Uterus (tissue), 3 donors: ENCODE measurements at regions not wholly inside any gene's neighbourhood (a gene's known extent, or its start where the extent isn't known, plus 50 kb on each side); places are given as distances from the start of the nearest gene placed in this dataset.

ENCODE experiments used
- DNase-seq, 2 donors: peaks; one replicate each; pipeline ENCODE4 v3.0.0-alpha.2; 2019 to 2020
- H3K27ac ChIP-seq, 2 donors: fragments of 200-600 bp; sonication (generic); 1 replicate in 1 of 2; 2 replicates in 1 of 2; pipeline ENCODE4 v1.5.1; 2016 to 2018
- H3K27me3 ChIP-seq, 2 donors: fragments of 200-600 bp; sonication (generic); one replicate each; pipeline ENCODE4 v1.5.1; 2018 to 2019; ENCODE audit warnings: control low read depth in 1 of 2
- H3K36me3 ChIP-seq, 2 donors: fragments of 200-600 bp; sonication (generic); one replicate each; pipeline ENCODE4 v1.5.1; 2019; ENCODE audit warnings: control low read depth in 1 of 2
- H3K4me1 ChIP-seq, 2 donors: fragments of 200-600 bp; sonication (generic); one replicate each; pipeline ENCODE4 v1.5.1; 2018 to 2019; ENCODE audit warnings: control low read depth in 1 of 2
- H3K4me3 ChIP-seq, 2 donors: fragments of 200-600 bp; sonication (generic); 1 replicate in 1 of 2; 2 replicates in 1 of 2; pipeline ENCODE4 v1.5.1; 2018 to 2019; ENCODE audit warnings: mild to moderate bottlenecking in 1 of 2
- H3K9me3 ChIP-seq, 2 donors: fragments of 200-600 bp; sonication (generic); one replicate each; pipeline ENCODE4 v1.5.1; 2019; ENCODE audit warnings: control low read depth in 1 of 2
- POLR2A ChIP-seq, 2 donors: fragments of 450-650 bp; IDR thresholded peaks; one replicate each; pipeline ENCODE4 v1.6.1; 2016; ENCODE audit warnings: antibody characterized with exemption in 2 of 2, mild to moderate bottlenecking in 1 of 2, moderate library complexity in 1 of 2
- intact Hi-C: fragments of 100-400 bp; cut with DNase I; formaldehyde crosslinking; loops from one replicate; pipeline ENCODE4 v1.15.1; 2023; ENCODE audit warnings: low total_unique reads
- TF ChIP-seq, protein P1 (sequence below), 4 experiments: fragments of 200-600 bp in 2 of 4; fragments of 450-650 bp in 2 of 4; sonication (generic) in 2 of 4; IDR thresholded peaks; one replicate each; pipeline ENCODE4 v1.5.1; 2016 to 2019; ENCODE audit warnings: antibody characterized with exemption in 4 of 4, mild to moderate bottlenecking in 2 of 4, moderate library complexity in 1 of 4
- donor health status: DM: yes; HTN: yes; CAD: no.

DNA sequence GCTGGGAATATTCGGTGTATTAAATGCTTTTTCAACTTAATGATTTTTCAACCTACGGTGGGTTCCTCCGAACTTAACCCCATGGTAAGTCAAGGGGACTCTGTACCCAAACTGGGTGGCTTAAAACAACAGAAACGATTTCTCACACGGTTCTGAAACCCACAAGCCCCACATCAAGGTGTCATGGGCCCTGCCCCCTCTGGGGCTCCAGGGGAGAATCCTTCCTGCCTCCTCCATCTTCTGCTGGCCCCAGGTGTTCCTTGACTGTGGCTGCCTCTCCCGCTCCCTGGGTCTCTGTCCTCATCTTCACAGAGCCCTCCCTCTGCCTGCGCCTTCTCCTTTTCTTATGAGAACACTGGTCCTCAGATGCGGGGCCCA is 301.3 kb upstream of the SALL3 start:
- Histone ChIP-seq H3K9me3 (no peaks in the 10 kb centered on the region), H3K36me3 (no peaks in the 10 kb centered on the region), H3K27ac (no peak overlapping the region), H3K27me3 (no peaks in the 10 kb centered on the region), H3K4me1 (no peaks in the 10 kb centered on the region), H3K4me3 (no peak overlapping the region)
- intact Hi-C loops: no loop called here
- TF ChIP-seq, protein P1, sequence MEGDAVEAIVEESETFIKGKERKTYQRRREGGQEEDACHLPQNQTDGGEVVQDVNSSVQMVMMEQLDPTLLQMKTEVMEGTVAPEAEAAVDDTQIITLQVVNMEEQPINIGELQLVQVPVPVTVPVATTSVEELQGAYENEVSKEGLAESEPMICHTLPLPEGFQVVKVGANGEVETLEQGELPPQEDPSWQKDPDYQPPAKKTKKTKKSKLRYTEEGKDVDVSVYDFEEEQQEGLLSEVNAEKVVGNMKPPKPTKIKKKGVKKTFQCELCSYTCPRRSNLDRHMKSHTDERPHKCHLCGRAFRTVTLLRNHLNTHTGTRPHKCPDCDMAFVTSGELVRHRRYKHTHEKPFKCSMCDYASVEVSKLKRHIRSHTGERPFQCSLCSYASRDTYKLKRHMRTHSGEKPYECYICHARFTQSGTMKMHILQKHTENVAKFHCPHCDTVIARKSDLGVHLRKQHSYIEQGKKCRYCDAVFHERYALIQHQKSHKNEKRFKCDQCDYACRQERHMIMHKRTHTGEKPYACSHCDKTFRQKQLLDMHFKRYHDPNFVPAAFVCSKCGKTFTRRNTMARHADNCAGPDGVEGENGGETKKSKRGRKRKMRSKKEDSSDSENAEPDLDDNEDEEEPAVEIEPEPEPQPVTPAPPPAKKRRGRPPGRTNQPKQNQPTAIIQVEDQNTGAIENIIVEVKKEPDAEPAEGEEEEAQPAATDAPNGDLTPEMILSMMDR (IDR thresholded peaks at IDR 0.05): no peak
- TF ChIP-seq POLR2A (IDR thresholded peaks at IDR 0.05): no peak
- DNase-seq: no peak

DNA sequence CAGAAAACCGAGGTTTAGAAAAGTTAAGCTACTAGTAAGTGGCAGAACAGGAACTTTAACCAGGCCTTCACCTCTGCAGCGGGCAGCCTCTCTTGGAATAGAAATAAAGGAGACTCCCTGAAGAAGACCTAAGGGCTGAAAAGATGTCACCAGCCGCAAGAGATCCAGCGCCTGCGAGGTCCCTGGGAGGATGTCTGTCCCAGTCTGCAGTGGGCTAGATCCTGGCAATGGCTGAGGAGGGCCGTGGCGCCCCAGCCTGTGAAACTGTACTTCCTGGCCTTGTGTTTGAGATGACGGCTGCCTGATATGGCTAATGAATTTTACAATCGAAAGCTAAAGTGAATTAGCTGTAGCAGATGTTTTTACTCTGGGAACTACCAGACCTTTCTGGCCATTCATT is 300.6 kb upstream of the SALL3 start:
- TF ChIP-seq, protein P1 (IDR thresholded peaks at IDR 0.05): no peak
- no peak for TF ChIP-seq POLR2A (IDR thresholded peaks at IDR 0.05)
- DNase-seq: no peak
- intact Hi-C loops: no loop called here
- Histone ChIP-seq H3K36me3 (no peaks in the 10 kb centered on the region), H3K27ac (no peak overlapping the region), H3K4me1 (no peaks in the 10 kb centered on the region), H3K27me3 (no peaks in the 10 kb centered on the region), H3K4me3 (no peak overlapping the region), H3K9me3 (no peaks in the 10 kb centered on the region)

DNA sequence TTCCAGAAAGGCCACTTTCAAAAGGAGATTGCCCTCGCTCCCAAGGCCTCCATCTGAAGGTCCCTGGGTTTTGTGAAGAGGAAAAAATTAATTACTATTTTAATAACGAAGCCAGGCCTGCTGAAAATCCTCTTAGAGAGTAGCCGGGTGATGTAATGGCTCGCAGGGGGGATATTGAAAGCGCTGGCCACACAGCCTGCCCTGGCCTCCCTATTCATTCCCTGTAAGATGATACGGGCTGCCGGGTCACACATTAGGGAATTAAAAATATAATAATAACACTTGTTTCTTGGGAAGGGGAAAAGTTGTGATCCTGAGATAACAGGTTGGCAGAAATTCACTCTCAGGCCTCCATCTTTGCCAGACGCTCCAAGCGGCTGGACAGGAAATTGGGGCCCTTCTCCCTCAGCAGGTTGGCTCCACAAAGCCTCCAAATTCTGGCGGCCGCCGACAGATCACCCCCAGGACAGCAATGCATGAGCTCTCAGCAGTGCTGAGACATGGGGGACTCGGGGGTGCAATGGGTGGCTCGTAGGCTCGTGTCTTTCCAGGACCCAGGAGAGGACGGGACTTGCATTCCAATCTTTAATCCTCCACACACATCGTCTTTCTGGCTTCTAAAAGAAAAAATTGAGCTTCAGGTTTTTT is 299.9 kb upstream of the SALL3 start:
- intact Hi-C loops: no loop called here
- DNase-seq: no peak
- H3K36me3 ChIP-seq: no peaks in the 10 kb centered on the region

DNA sequence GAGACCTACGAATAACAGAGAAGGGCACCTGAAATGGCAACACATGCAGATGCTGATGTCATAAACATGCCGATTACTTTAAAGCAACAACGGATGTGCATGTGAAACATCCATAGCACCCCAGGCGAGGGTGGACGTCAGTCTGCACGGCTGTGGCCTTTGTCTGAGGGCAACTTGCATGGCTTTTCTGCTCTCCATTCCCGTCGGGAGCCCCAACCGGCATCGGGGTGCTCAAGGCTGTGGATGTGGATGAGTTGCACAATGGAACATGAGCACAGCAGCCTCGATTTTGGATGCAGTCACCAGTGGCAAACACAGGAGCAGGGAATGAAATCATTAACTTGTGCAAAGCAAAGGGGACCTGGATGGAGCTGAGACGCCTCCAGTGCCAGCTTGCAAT is 298.2 kb upstream of the SALL3 start:
- no peak for DNase-seq
- Histone ChIP-seq H3K9me3 (no peaks in the 10 kb centered on the region), H3K27me3 (no peaks in the 10 kb centered on the region), H3K4me3 (no peak overlapping the region), H3K27ac (no peak overlapping the region), H3K4me1 (no peaks in the 10 kb centered on the region), H3K36me3 (no peaks in the 10 kb centered on the region)
- TF ChIP-seq POLR2A (IDR thresholded peaks at IDR 0.05): no peak
- TF ChIP-seq, protein P1 (IDR thresholded peaks at IDR 0.05): no peak
- intact Hi-C loops: no loop called here

More for the DNA sequence above, 299.9 kb upstream of the SALL3 start:
- no peak overlapping the region for H3K27ac ChIP-seq
- H3K4me1 ChIP-seq: no peaks in the 10 kb centered on the region
- H3K27me3 ChIP-seq: no peaks in the 10 kb centered on the region
- H3K9me3 ChIP-seq: no peaks in the 10 kb centered on the region
- TF ChIP-seq, protein P1 (IDR thresholded peaks at IDR 0.05): no peak
- no peak for TF ChIP-seq POLR2A (IDR thresholded peaks at IDR 0.05)
- no peak overlapping the region for H3K4me3 ChIP-seq

DNA sequence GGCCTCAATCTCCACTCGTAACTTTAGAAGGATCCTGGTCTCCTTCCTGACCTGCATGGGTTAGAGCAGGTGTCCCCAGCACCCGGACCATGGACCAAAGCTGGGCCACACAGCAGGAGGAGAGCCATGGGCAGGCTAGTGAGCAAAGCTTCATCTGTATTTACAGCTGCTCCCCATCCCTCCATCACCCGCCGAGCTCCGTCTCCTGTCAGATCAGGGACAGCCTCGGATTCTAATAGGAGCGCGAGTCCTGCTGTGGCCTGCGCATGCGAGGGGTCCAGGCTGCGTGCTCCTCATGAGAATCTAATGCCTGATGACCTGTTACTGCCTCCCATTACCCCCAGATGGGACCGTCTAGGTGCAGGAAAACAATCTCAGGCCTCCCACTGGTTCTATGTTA is 297.7 kb upstream of the SALL3 start:
- no peak for TF ChIP-seq POLR2A (IDR thresholded peaks at IDR 0.05)
- TF ChIP-seq, protein P1 (IDR thresholded peaks at IDR 0.05): no peak
- no peak for DNase-seq
- Histone ChIP-seq H3K9me3 (no peaks in the 10 kb centered on the region), H3K27ac (no peak overlapping the region), H3K4me3 (no peak overlapping the region), H3K36me3 (no peaks in the 10 kb centered on the region), H3K4me1 (no peaks in the 10 kb centered on the region), H3K27me3 (no peaks in the 10 kb centered on the region)
- intact Hi-C loops: no loop called here
